ENCODE measurements at regions not wholly inside any gene's neighbourhood (a gene's known extent, or its start where the extent isn't known, plus 50 kb on each side); places are given as distances from the start of the nearest gene placed in this dataset.
A peak's percentile ranks its signal among the peaks of the same experiment; 100 is the strongest.
"Not testable (repeated sequence)": the region's sequence is repeated elsewhere in the genome, so short reads cannot be mapped to it uniquely, and the experiment has no call there.

DNA sequence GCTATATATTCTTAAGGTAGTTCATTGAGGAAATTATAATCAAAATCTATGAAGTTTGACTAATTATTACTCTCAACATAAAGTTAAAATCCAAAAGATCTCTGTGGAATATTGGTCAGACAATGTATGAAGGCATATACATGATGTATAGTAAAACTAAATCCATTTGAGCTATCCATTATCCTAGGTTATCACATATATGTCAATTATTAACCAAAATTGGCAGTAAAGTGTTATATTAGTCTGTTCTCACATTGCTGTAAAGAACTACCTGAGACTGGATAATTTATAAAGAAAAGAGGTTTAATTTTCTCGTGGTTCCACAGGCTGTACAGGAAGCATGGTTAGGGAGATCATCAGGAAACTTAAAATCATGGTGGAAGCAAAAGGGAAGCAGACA, 511.7 kb upstream of the SGCD start (continued):
- TF ChIP-seq FOXA2 (IDR thresholded peaks at IDR 0.05) (no peak), HNF4G (IDR thresholded peaks at IDR 0.05) (no peak), RXRA (IDR thresholded peaks at IDR 0.05) (no peak), SP1 (IDR thresholded peaks at IDR 0.05) (no peak), HNF4A (conservative IDR thresholded peaks at IDR 0.05) (no peak), JUND (IDR thresholded peaks at IDR 0.05) (no peak), FOXA1 (IDR thresholded peaks at IDR 0.05) (no peak)

DNA sequence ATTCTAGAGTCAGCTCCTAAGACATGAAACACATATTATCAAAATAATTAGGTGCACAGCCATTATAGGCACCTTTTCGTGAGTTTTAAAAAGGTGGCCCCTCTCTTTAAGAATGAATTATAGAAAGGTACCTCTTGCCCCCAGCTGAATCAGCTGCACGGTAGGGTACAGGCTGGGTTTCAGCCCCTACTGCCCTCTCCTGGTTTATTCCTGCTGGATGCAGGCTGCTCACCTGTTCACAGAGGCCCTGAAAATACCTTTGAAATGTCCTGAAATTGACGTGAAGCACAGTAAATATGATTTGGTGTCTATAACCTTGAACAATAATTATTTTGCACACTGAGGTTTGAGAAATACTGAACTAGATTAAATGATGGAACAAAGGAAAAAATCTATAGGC, 504.8 kb upstream of the SGCD start:
- no peaks in the 10 kb centered on the region for H3K36me3 ChIP-seq (ENCODE audit: control insufficient read depth in 4 of 4, insufficient read depth in 3 of 4, low read depth in 1 of 4, low read length in 3 of 4)
- no peak for DNase-seq (ENCODE audit: low spot score)
- H3K27me3 ChIP-seq (ENCODE audit: control insufficient read depth in 4 of 4, insufficient read depth in 4 of 4, low read length in 3 of 4) = peaks cover 0 to 6% (median 0%) of the 10 kb centered on the region in 4 donors
- no peak overlapping the region for H3K4me3 ChIP-seq (ENCODE audit: low read depth in 1 of 3, low read length in 3 of 3)
- no peak overlapping the region for H3K9ac ChIP-seq (ENCODE audit: low read depth in 1 of 2, low read length in 2 of 2)
- H3K4me1 ChIP-seq (ENCODE audit: control insufficient read depth in 4 of 4, insufficient read depth in 4 of 4, low read length in 3 of 4) = peaks cover 0 to 3% (median 1%) of the 10 kb centered on the region in 4 donors
- H3K27ac ChIP-seq (ENCODE audit: low read depth in 1 of 2, low read length in 2 of 2) = no peak overlapping the region
- peak; percentile 13 to 38 for TF ChIP-seq RAD21 (IDR thresholded peaks at IDR 0.05)
- TF ChIP-seq HNF4A (conservative IDR thresholded peaks at IDR 0.05) = no peak
- no peaks in the 10 kb centered on the region for H3K9me3 ChIP-seq (ENCODE audit: control insufficient read depth in 4 of 4, low read length in 3 of 4)
- WGBS = 49% methylated on average over 3 of the region's 3 CpGs

DNA sequence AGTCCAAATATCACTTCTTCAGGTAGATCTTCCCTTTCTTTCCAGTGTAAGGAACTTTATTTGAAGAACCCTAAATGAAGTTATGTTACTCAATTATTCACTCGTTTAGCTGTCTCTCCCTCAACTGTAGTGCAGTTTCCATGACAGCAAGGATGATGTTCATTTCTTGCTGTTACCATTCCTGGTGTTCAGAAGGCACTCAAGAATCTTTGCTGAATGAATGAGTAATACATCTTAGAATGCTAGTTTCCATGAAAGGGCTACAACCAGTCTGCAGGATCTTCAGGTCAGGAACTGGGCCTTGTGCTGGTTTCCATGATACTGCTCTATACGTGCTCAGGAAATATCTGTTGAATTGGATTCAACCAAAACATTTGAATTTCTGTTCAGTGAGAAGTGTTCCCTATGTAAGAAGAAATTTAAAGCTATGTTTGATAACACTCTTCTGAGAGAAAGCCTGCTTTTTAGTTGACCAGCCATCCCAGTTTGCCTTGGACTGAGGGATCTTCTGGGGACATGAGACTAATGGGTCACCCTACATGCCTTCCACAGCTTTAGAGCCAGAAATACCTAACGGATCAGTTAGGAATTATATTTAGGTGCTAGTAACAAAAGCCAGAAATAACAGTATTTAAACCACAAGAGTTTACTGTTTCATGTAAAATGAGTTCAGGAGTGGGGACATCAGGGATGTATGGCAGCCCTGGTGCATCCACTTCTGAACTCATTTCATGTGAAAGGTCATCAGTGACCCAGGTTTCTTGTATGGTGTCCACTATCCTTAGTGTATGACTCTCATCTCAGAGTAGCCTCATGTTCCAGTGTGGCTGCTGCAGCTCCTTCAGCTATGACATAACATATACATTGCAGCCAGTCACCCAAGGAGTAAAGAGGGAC, 500.1 kb upstream of the SGCD start:
- TF ChIP-seq ZBTB33 (IDR thresholded peaks at IDR 0.05) (no peak), SP1 (IDR thresholded peaks at IDR 0.05) (no peak), YY1 (IDR thresholded peaks at IDR 0.05) (no peak), HNF4A (conservative IDR thresholded peaks at IDR 0.05) (no peak), TAF1 (conservative IDR thresholded peaks at IDR 0.05) (no peak), JUND (IDR thresholded peaks at IDR 0.05) (no peak)
- TF ChIP-seq, protein P1, sequence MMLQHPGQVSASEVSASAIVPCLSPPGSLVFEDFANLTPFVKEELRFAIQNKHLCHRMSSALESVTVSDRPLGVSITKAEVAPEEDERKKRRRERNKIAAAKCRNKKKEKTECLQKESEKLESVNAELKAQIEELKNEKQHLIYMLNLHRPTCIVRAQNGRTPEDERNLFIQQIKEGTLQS (IDR thresholded peaks at IDR 0.05) = no peak
- 90% methylated on average over 3 of the region's 3 CpGs for WGBS
- no peaks in the 10 kb centered on the region for H3K36me3 ChIP-seq (ENCODE audit: control insufficient read depth in 4 of 4, insufficient read depth in 3 of 4, low read depth in 1 of 4, low read length in 3 of 4)

GRCh38 chr5:155827508-155827815, 499.5 kb upstream of the SGCD start:
- not testable (repeated sequence) for H3K9me3 ChIP-seq (ENCODE audit: control insufficient read depth in 4 of 4, low read length in 3 of 4); H3K4me1 ChIP-seq (ENCODE audit: control insufficient read depth in 4 of 4, insufficient read depth in 4 of 4, low read length in 3 of 4); H3K27ac ChIP-seq (ENCODE audit: low read depth in 1 of 2, low read length in 2 of 2); H3K27me3 ChIP-seq (ENCODE audit: control insufficient read depth in 4 of 4, insufficient read depth in 4 of 4, low read length in 3 of 4); DNase-seq (ENCODE audit: low spot score); H3K4me3 ChIP-seq (ENCODE audit: low read depth in 1 of 3, low read length in 3 of 3); H3K9ac ChIP-seq (ENCODE audit: low read depth in 1 of 2, low read length in 2 of 2); H3K36me3 ChIP-seq (ENCODE audit: control insufficient read depth in 4 of 4, insufficient read depth in 3 of 4, low read depth in 1 of 4, low read length in 3 of 4)
- TF ChIP-seq HNF4A (conservative IDR thresholded peaks at IDR 0.05) (peak in 1 of 2 donors; percentile 22), RXRA (IDR thresholded peaks at IDR 0.05) (peak in 1 of 2 donors; percentile 16)
- 36% methylated on average over 2 of the region's 2 CpGs for WGBS

More for the DNA sequence above, 500.1 kb upstream of the SGCD start:
- Histone ChIP-seq H3K9me3 (ENCODE audit: control insufficient read depth in 4 of 4, low read length in 3 of 4) (no peaks in the 10 kb centered on the region), H3K9ac (ENCODE audit: low read depth in 1 of 2, low read length in 2 of 2) (no peak overlapping the region), H3K4me3 (ENCODE audit: low read depth in 1 of 3, low read length in 3 of 3) (no peak overlapping the region), H3K27ac (ENCODE audit: low read depth in 1 of 2, low read length in 2 of 2) (no peak overlapping the region), H3K27me3 (ENCODE audit: control insufficient read depth in 4 of 4, insufficient read depth in 4 of 4, low read length in 3 of 4) (peaks cover 0 to 6% (median 0%) of the 10 kb centered on the region in 4 donors), H3K4me1 (ENCODE audit: control insufficient read depth in 4 of 4, insufficient read depth in 4 of 4, low read length in 3 of 4) (peaks cover 0 to 5% (median 2%) of the 10 kb centered on the region in 4 donors)
- no peak for DNase-seq (ENCODE audit: low spot score)

Data from liver (tissue), 7 donors.